Fibroblast of mammary gland (primary cell): ENCODE measurements at regions not wholly inside any gene's neighbourhood (a gene's known extent, or its start where the extent isn't known, plus 50 kb on each side); places are given as distances from the start of the nearest gene placed in this dataset.

Experiments used
- DNase-seq: peaks from one replicate; pipeline ENCODE4 v3.0.0-alpha.2; 2010; ENCODE audit warnings: low read depth
- H3K4me3 ChIP-seq: 2 replicates; pipeline ENCODE4 v1.5.1; 2011; ENCODE audit warnings: low read depth, mild to moderate bottlenecking, low read length, moderate library complexity; ENCODE audit not compliant: control insufficient read depth
- CTCF ChIP-seq: conservative IDR thresholded peaks from 2 replicates; pipeline ENCODE4 v1.5.1; 2011; ENCODE audit warnings: low read depth, low read length, inconsistent platforms; ENCODE audit not compliant: control insufficient read depth, insufficient read depth

- no peak overlapping the region for H3K4me3 ChIP-seq
- TF ChIP-seq CTCF: no peak
- no peak for DNase-seq
These were observed 90.8 kb upstream of the EGFLAM start for GRCh38 chr5:38167562-38167996.

GRCh38 chr5:38166832-38167231, 91.5 kb upstream of the EGFLAM start:
- TF ChIP-seq CTCF: no peak
- H3K4me3 ChIP-seq: no peak overlapping the region
- DNase-seq: no peak

GRCh38 chr5:38165435-38165834, 92.9 kb upstream of the EGFLAM start:
- no peak for DNase-seq
- no peak overlapping the region for H3K4me3 ChIP-seq
- no peak for TF ChIP-seq CTCF

GRCh38 chr5:38164776-38165399, 93.5 kb upstream of the EGFLAM start:
- H3K4me3 ChIP-seq: no peak overlapping the region
- TF ChIP-seq CTCF: no peak
- no peak for DNase-seq

- no peak for DNase-seq
- TF ChIP-seq CTCF: no peak
- no peak overlapping the region for H3K4me3 ChIP-seq
These were observed 94.6 kb upstream of the EGFLAM start for GRCh38 chr5:38163636-38164237.

- no peak for TF ChIP-seq CTCF
- DNase-seq: no peak
- H3K4me3 ChIP-seq: no peak overlapping the region
These were observed 95.7 kb upstream of the EGFLAM start for GRCh38 chr5:38162625-38163024.
